ENCODE measurements at regions not wholly inside any gene's neighbourhood (a gene's known extent, or its start where the extent isn't known, plus 50 kb on each side); places are given as distances from the start of the nearest gene placed in this dataset.

DNA sequence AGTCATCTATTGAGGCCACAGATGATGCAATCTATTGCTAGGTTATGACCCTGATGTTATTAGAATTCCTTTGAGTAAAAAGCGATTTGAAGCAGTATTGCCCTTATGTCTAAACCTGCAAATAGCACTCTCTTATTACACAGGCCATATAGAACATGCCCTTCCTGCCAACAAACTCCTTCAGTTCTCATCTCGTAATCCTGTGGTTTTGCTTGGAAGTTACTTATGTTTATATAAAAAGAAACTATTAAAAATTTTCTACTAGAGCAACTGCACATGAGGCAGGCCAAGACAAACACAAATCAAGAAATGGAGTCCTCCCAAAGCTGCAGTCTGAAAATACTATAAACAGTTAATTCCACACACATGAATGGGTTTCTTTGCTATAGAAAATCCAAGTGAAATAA lies 1200.2 kb downstream of the LRFN5 start:
- TF ChIP-seq CTCF (IDR thresholded peaks at IDR 0.05) (no peak), POLR2A (IDR thresholded peaks at IDR 0.05) (no peak)

Data from thyroid gland (tissue), 4 donors.